ENCODE measurements at regions not wholly inside any gene's neighbourhood (a gene's known extent, or its start where the extent isn't known, plus 50 kb on each side); places are given as distances from the start of the nearest gene placed in this dataset.

DNA sequence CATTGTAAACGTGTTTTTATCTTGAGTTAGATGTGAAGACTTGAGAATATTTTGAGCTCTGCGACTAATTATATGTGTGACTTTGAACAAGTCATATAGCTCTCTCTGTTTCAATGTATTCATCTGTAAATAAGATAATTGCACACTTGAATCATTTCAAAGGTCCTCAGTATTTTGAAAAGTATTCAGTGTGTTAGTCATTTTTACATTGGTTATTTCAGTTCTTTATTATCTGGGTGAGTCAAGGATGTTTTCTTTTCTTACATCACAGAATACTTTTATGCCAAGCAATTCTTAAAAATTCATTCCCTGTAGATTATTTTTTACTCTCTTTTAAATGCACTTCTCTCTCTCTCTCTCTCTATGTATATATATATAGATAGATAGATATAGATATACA is 1098.0 kb upstream of the ZEB2 start:
- H3K36me3 ChIP-seq (ENCODE audit: control insufficient read depth in 3 of 3, insufficient read depth in 2 of 3, low read depth in 1 of 3, low read length in 3 of 3), result no peaks in the 10 kb centered on the region
- no peak for DNase-seq
- H3K27me3 ChIP-seq (ENCODE audit: control insufficient read depth in 3 of 3, insufficient read depth in 3 of 3, low read length in 3 of 3), result no peaks in the 10 kb centered on the region
- no peaks in the 10 kb centered on the region for H3K9me3 ChIP-seq (ENCODE audit: control insufficient read depth in 2 of 2, insufficient read depth in 1 of 2, low read depth in 1 of 2, low read length in 1 of 2)
- no peak overlapping the region for H3K4me3 ChIP-seq (ENCODE audit: low read depth in 1 of 3, low read length in 3 of 3)
- no peak overlapping the region for H3K27ac ChIP-seq (ENCODE audit: low read depth in 1 of 3, low read length in 2 of 3)
- 47 to 76% (median 54%) methylated on average over 2 of the region's 2 CpGs for WGBS, 3 donors
- FAIRE-seq, result no peak
- no peaks in the 10 kb centered on the region for H3K4me1 ChIP-seq (ENCODE audit: control insufficient read depth in 3 of 3, insufficient read depth in 2 of 3, low read depth in 1 of 3, low read length in 2 of 3)

GRCh38 chr2:145617420-145617819 is 1097.5 kb upstream of the ZEB2 start:
- H3K9me3 ChIP-seq (ENCODE audit: control insufficient read depth in 2 of 2, insufficient read depth in 1 of 2, low read depth in 1 of 2, low read length in 1 of 2), result no peaks in the 10 kb centered on the region
- DNase-seq (no peak), FAIRE-seq (no peak)
- WGBS, 3 donors, result 52 to 80% (median 56%) methylated on average over 1 of the region's 1 CpG
- no peaks in the 10 kb centered on the region for H3K36me3 ChIP-seq (ENCODE audit: control insufficient read depth in 3 of 3, insufficient read depth in 2 of 3, low read depth in 1 of 3, low read length in 3 of 3)
- no peak overlapping the region for H3K4me3 ChIP-seq (ENCODE audit: low read depth in 1 of 3, low read length in 3 of 3)
- H3K27me3 ChIP-seq (ENCODE audit: control insufficient read depth in 3 of 3, insufficient read depth in 3 of 3, low read length in 3 of 3), result no peaks in the 10 kb centered on the region
- no peaks in the 10 kb centered on the region for H3K4me1 ChIP-seq (ENCODE audit: control insufficient read depth in 3 of 3, insufficient read depth in 2 of 3, low read depth in 1 of 3, low read length in 2 of 3)
- no peak overlapping the region for H3K27ac ChIP-seq (ENCODE audit: low read depth in 1 of 3, low read length in 2 of 3)

- no peaks in the 10 kb centered on the region for H3K36me3 ChIP-seq (ENCODE audit: control insufficient read depth in 3 of 3, insufficient read depth in 2 of 3, low read depth in 1 of 3, low read length in 3 of 3)
- H3K9me3 ChIP-seq (ENCODE audit: control insufficient read depth in 2 of 2, insufficient read depth in 1 of 2, low read depth in 1 of 2, low read length in 1 of 2), result no peaks in the 10 kb centered on the region
- FAIRE-seq (no peak), DNase-seq (no peak)
- H3K27ac ChIP-seq (ENCODE audit: low read depth in 1 of 3, low read length in 2 of 3), result no peak overlapping the region
- H3K27me3 ChIP-seq (ENCODE audit: control insufficient read depth in 3 of 3, insufficient read depth in 3 of 3, low read length in 3 of 3), result no peaks in the 10 kb centered on the region
- 87 to 93% (median 87%) methylated on average over 4 of the region's 4 CpGs for WGBS, 3 donors
- no peaks in the 10 kb centered on the region for H3K4me1 ChIP-seq (ENCODE audit: control insufficient read depth in 3 of 3, insufficient read depth in 2 of 3, low read depth in 1 of 3, low read length in 2 of 3)
- no peak overlapping the region for H3K4me3 ChIP-seq (ENCODE audit: low read depth in 1 of 3, low read length in 3 of 3)
Observed at GRCh38 chr2:145615626-145616025, 1095.7 kb upstream of the ZEB2 start.

GRCh38 chr2:145609951-145610350 is 1090.0 kb upstream of the ZEB2 start:
- Histone ChIP-seq H3K36me3 (ENCODE audit: control insufficient read depth in 3 of 3, insufficient read depth in 2 of 3, low read depth in 1 of 3, low read length in 3 of 3) (no peaks in the 10 kb centered on the region), H3K27me3 (ENCODE audit: control insufficient read depth in 3 of 3, insufficient read depth in 3 of 3, low read length in 3 of 3) (no peaks in the 10 kb centered on the region), H3K4me3 (ENCODE audit: low read depth in 1 of 3, low read length in 3 of 3) (no peak overlapping the region), H3K4me1 (ENCODE audit: control insufficient read depth in 3 of 3, insufficient read depth in 2 of 3, low read depth in 1 of 3, low read length in 2 of 3) (no peaks in the 10 kb centered on the region), H3K9me3 (ENCODE audit: control insufficient read depth in 2 of 2, insufficient read depth in 1 of 2, low read depth in 1 of 2, low read length in 1 of 2) (no peaks in the 10 kb centered on the region), H3K27ac (ENCODE audit: low read depth in 1 of 3, low read length in 2 of 3) (no peak overlapping the region)
- no peak for FAIRE-seq
- 91 to 93% (median 92%) methylated on average over 3 of the region's 3 CpGs for WGBS, 3 donors
- no peak for DNase-seq

DNA sequence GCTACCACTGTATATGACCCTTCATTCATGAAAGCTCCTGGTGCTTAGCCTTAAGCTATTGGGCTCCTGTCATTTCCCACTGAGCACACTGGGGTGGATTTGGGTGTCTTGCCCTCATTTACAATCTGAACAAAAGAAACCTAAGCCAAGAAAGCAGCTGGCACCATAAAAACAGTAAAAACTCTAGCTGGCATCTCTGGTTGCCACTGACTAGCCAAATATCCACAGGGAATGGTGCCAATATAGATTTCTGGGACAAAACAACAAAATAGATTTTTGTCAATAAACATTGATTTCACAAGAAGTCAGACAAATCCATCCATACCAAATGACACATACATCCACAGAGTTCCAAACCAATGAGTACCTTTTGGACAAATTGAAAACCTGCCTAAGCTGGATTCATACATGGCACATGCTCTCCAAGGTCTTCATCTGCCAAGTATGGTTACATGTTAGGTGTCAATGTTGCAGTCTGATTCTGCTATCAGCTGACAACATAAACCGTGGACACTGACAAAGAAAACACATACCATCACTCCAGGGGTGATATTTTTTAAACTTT is 1081.5 kb upstream of the ZEB2 start:
- 33 to 63% (median 38%) methylated on average over 1 of the region's 1 CpG for WGBS, 3 donors
- no peak for FAIRE-seq
- Histone ChIP-seq H3K36me3 (ENCODE audit: control insufficient read depth in 3 of 3, insufficient read depth in 2 of 3, low read depth in 1 of 3, low read length in 3 of 3) (no peaks in the 10 kb centered on the region), H3K9me3 (ENCODE audit: control insufficient read depth in 2 of 2, insufficient read depth in 1 of 2, low read depth in 1 of 2, low read length in 1 of 2) (no peaks in the 10 kb centered on the region), H3K4me3 (ENCODE audit: low read depth in 1 of 3, low read length in 3 of 3) (no peak overlapping the region), H3K4me1 (ENCODE audit: control insufficient read depth in 3 of 3, insufficient read depth in 2 of 3, low read depth in 1 of 3, low read length in 2 of 3) (no peaks in the 10 kb centered on the region), H3K27me3 (ENCODE audit: control insufficient read depth in 3 of 3, insufficient read depth in 3 of 3, low read length in 3 of 3) (no peaks in the 10 kb centered on the region), H3K27ac (ENCODE audit: low read depth in 1 of 3, low read length in 2 of 3) (no peak overlapping the region)
- no peak for DNase-seq

DNA sequence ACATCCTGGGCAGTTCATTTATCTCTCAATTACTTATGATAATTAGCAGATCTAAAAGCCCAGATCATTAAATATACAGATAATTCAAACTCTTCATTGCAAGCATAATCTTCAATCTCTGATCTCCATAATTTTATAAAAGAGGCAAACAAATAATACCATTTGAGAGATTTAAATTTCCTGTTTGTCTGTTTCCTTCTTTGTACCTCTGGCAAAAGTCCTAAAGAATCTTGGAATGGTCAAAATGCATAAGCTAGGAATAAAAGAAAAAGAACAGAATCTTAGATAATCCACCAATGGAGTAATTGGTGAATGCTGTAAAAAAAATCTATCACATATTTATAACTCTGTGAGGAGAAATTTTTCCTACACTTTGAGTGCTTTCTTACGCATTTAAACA is 1080.9 kb upstream of the ZEB2 start:
- no peaks in the 10 kb centered on the region for H3K36me3 ChIP-seq (ENCODE audit: control insufficient read depth in 3 of 3, insufficient read depth in 2 of 3, low read depth in 1 of 3, low read length in 3 of 3)
- FAIRE-seq (no peak), DNase-seq (no peak)
- no peaks in the 10 kb centered on the region for H3K27me3 ChIP-seq (ENCODE audit: control insufficient read depth in 3 of 3, insufficient read depth in 3 of 3, low read length in 3 of 3)
- 76 to 92% (median 87%) methylated on average over 1 of the region's 1 CpG for WGBS, 3 donors
- H3K4me1 ChIP-seq (ENCODE audit: control insufficient read depth in 3 of 3, insufficient read depth in 2 of 3, low read depth in 1 of 3, low read length in 2 of 3), result no peaks in the 10 kb centered on the region
- no peak overlapping the region for H3K4me3 ChIP-seq (ENCODE audit: low read depth in 1 of 3, low read length in 3 of 3)
- H3K27ac ChIP-seq (ENCODE audit: low read depth in 1 of 3, low read length in 2 of 3), result no peak overlapping the region
- H3K9me3 ChIP-seq (ENCODE audit: control insufficient read depth in 2 of 2, insufficient read depth in 1 of 2, low read depth in 1 of 2, low read length in 1 of 2), result no peaks in the 10 kb centered on the region

- no peaks in the 10 kb centered on the region for H3K36me3 ChIP-seq (ENCODE audit: control insufficient read depth in 3 of 3, insufficient read depth in 2 of 3, low read depth in 1 of 3, low read length in 3 of 3)
- H3K27me3 ChIP-seq (ENCODE audit: control insufficient read depth in 3 of 3, insufficient read depth in 3 of 3, low read length in 3 of 3), result no peaks in the 10 kb centered on the region
- H3K4me1 ChIP-seq (ENCODE audit: control insufficient read depth in 3 of 3, insufficient read depth in 2 of 3, low read depth in 1 of 3, low read length in 2 of 3), result no peaks in the 10 kb centered on the region
- no peak overlapping the region for H3K4me3 ChIP-seq (ENCODE audit: low read depth in 1 of 3, low read length in 3 of 3)
- DNase-seq, result no peak
- H3K9me3 ChIP-seq (ENCODE audit: control insufficient read depth in 2 of 2, insufficient read depth in 1 of 2, low read depth in 1 of 2, low read length in 1 of 2), result no peaks in the 10 kb centered on the region
- no peak overlapping the region for H3K27ac ChIP-seq (ENCODE audit: low read depth in 1 of 3, low read length in 2 of 3)
- FAIRE-seq, result no peak
Observed at GRCh38 chr2:145599756-145600155, 1079.8 kb upstream of the ZEB2 start.

DNA sequence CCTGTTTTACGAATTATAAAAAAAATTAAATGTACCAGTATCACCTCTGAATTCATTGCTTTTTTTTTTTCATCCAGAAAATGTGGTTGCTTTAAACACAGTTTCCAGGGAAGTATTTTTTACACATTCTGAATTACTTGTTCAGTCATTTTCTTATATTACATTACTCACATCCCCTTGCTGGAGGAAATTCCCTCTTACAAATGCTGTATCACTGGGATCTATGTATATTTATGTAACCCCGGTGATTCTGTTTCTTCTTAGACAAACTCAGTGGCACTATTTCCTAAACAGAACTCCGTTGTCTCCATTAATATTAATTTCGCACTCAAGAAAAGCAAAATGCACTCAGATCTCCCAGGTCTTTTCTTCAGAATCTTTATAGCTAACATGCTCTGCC is 1078.5 kb upstream of the ZEB2 start:
- 71 to 84% (median 82%) methylated on average over 4 of the region's 4 CpGs for WGBS, 3 donors
- H3K4me3 ChIP-seq (ENCODE audit: low read depth in 1 of 3, low read length in 3 of 3), result no peak overlapping the region
- FAIRE-seq, result no peak
- no peaks in the 10 kb centered on the region for H3K9me3 ChIP-seq (ENCODE audit: control insufficient read depth in 2 of 2, insufficient read depth in 1 of 2, low read depth in 1 of 2, low read length in 1 of 2)
- H3K36me3 ChIP-seq (ENCODE audit: control insufficient read depth in 3 of 3, insufficient read depth in 2 of 3, low read depth in 1 of 3, low read length in 3 of 3), result no peaks in the 10 kb centered on the region
- H3K27ac ChIP-seq (ENCODE audit: low read depth in 1 of 3, low read length in 2 of 3), result no peak overlapping the region
- no peak for DNase-seq
- H3K4me1 ChIP-seq (ENCODE audit: control insufficient read depth in 3 of 3, insufficient read depth in 2 of 3, low read depth in 1 of 3, low read length in 2 of 3), result no peaks in the 10 kb centered on the region
- no peaks in the 10 kb centered on the region for H3K27me3 ChIP-seq (ENCODE audit: control insufficient read depth in 3 of 3, insufficient read depth in 3 of 3, low read length in 3 of 3)

DNA sequence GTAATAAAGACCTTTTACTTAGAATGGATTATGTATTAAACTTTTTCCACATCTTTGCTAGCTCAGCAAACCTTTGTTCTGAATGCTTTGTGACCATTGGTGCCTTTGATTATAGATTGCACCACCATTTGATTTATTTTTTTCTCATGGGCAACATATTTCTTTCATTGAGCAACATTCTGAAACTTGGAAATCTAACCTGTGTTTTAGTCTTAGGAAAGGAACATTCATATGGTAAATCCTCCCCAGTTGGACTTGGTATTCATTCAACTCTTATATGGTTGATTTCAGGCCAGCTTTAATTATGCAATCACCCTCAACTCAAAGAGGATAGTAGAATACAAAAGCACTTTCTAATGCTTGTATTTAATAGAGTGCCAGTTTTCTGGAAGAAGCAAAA is 1077.9 kb upstream of the ZEB2 start:
- no peaks in the 10 kb centered on the region for H3K27me3 ChIP-seq (ENCODE audit: control insufficient read depth in 3 of 3, insufficient read depth in 3 of 3, low read length in 3 of 3)

More for the DNA sequence above, 1077.9 kb upstream of the ZEB2 start:
- FAIRE-seq (no peak), DNase-seq (no peak)
- no peaks in the 10 kb centered on the region for H3K4me1 ChIP-seq (ENCODE audit: control insufficient read depth in 3 of 3, insufficient read depth in 2 of 3, low read depth in 1 of 3, low read length in 2 of 3)
- no peaks in the 10 kb centered on the region for H3K9me3 ChIP-seq (ENCODE audit: control insufficient read depth in 2 of 2, insufficient read depth in 1 of 2, low read depth in 1 of 2, low read length in 1 of 2)
- H3K4me3 ChIP-seq (ENCODE audit: low read depth in 1 of 3, low read length in 3 of 3), result no peak overlapping the region
- no peaks in the 10 kb centered on the region for H3K36me3 ChIP-seq (ENCODE audit: control insufficient read depth in 3 of 3, insufficient read depth in 2 of 3, low read depth in 1 of 3, low read length in 3 of 3)
- no peak overlapping the region for H3K27ac ChIP-seq (ENCODE audit: low read depth in 1 of 3, low read length in 2 of 3)
